HG02759 (cell line): ENCODE measurements at regions not wholly inside any gene's neighbourhood (a gene's known extent, or its start where the extent isn't known, plus 50 kb on each side); places are given as distances from the start of the nearest gene placed in this dataset.

ENCODE experiments used
- ATAC-seq: cut with Tn5 transposase; IDR thresholded peaks from one replicate; pipeline ENCODE4 v1.9.1; 2021; ENCODE audit warnings: mild to moderate bottlenecking, moderate library complexity; ENCODE audit not compliant: unreplicated experiment

DNA sequence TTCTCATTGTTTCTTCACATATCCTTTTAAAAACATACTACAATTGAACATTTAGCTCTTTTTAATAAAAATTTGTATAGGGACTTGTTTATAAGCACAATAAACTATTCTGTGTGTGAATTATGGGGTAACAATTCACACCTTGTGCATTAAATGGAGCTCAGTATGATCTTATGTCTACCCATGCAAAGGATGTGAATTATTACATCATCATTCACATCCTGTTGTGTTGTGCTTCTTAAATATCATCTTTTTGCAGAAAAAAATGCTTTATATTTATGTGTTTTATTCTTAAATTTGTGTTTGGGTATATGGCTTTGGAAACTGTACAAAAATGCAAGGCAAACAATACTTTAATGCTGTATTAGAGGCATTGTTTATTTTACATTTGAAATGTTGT is 96.7 kb upstream of the PABPC4L start:
- ATAC-seq: no peak

DNA sequence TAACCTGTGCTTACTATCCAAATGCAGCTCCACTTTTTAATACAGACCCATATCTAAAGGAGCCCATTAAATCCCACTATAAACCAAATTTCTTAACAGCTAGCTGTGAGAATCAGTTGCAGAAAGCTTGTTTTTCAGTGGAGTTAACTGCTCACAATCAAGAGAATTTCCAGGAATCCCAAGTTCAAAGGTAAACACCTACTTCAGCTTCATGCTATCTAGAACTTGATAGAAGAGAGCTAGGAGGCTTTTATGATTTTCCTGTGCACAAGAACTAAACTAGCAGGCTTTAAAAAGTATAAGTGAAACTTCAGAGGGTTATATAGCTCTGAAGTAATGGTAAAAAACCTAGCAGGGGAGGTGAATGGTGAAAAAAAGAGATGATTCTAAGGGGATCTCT is 96.2 kb upstream of the PABPC4L start:
- no peak for ATAC-seq

DNA sequence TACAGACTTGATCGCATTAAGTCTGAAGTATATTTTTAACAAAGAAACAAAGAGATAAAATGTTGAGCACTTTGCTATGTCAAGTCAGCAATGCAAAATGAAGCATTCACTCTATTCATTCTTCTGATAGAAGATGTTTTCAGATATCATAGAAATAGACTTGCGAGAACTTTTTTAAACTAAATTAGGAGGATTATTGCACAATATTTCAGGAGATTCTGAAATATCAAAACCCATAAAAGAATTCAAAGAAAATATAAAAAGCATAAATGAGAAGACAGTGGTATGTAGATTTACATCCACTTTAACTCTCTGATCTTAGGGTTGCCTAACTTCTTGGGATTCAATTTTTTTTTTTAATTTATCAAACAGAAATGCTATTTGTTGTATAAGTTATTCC is 81.1 kb upstream of the PABPC4L start:
- ATAC-seq: no peak

DNA sequence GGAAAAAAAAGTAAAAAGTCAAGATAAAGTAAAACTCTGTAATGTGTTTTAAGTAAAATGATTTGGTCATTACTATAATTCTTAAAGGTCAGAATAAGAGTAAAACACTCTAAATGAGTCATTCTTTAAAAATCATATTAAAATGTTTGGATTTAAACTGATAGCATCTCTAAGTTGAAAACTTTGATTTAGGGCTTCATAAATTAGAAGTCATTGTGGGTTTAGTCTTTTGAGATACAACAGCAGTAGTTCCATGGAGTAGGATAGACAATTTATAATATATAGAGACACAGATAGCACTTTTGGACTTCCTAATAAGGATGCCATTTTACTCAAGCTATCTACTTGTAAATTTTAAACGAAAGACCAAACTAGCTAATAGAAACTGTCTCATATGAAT is 77.1 kb upstream of the PABPC4L start:
- no peak for ATAC-seq

DNA sequence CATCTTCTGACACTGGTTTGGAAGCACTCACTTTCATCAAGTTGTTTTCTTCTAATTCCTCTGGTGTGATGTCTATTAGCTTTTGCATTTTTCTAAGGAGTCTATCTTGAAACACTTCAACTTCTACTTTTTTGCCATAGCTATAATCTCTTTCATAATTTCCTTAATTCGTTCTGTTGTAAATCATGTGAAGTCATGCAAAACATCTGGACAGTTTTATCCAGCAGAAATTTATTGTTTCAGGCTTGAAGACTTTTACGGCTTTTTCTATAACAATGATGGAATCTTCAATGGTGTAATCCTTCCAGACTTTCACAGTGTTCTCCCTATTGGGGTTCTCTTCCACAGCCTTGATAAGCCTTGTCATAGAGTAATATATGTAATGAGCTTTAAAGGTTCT is 74.9 kb upstream of the PABPC4L start:
- ATAC-seq: no peak

DNA sequence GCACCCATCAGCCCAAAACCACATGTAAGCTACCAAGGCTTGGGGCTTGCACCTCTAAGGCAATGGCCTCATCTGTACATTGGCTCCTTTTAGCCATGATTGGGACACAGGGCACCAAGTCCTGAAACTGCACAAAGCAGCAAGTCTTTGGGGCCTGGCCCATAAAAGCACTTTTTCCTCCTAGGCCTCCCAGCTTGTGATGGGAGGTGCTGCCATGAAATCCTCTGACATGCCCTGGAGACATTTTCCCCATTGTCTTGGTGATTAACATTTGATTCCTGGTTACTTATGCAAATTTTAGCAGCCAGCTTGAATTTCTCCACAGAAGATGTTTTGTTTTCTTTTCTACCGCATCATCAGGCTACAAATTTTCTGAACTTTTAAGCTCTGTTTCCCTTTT is 58.5 kb upstream of the PABPC4L start:
- ATAC-seq: no peak
